ENCODE measurements at regions not wholly inside any gene's neighbourhood (a gene's known extent, or its start where the extent isn't known, plus 50 kb on each side); places are given as distances from the start of the nearest gene placed in this dataset.
"Not testable (repeated sequence)": the region's sequence is repeated elsewhere in the genome, so short reads cannot be mapped to it uniquely, and the experiment has no call there.

GRCh38 chr5:111820072-111820471 is 63.1 kb upstream of the NREP start:
- DNase-seq (ENCODE audit: low spot score) = no peak

DNA sequence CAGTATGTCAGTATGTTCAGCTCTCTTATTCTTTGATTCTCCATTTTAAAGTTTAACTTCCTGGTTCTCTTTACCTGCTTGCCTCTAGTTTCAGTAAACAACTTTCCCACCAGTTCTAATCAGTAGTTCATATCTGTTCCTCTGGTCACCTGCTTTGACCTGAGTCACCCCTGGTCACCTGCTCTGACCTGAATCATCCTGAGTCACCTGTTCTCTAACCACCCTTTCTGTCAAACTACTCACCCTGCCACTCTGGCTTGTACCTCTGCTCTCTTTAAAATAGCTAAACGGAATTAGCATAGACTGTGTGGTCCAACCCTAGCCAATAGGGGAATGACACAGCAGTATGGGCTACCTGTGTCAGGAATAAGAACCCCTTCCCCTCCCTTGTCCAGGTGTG is 62.0 kb upstream of the NREP start:
- not testable (repeated sequence) for DNase-seq (ENCODE audit: low spot score)

GRCh38 chr5:111813537-111813936 is 56.5 kb upstream of the NREP start:
- DNase-seq (ENCODE audit: low spot score) = no peak

DNA sequence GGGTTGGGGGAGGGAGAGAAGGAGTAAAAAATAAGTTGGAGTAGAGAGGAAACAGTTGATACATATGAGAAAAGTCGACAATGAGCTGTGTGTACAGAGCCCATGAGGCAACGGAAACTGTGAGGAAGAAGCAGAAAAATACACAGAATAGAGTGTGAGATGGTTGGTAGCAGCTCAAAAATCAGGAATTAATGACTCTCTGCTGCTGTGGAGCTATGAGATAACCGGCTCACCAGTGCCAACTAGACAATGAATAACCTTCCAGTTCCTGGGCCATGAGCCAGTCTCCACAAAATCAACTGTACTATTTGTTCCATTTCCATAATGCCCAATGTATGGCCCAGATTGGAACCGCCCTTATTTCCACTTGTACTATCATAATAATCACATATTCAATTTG is 53.1 kb upstream of the NREP start:
- DNase-seq (ENCODE audit: low spot score) = no peak
